Stimulated activated CD8-positive, alpha-beta memory T cell treated with anti-CD3 and anti-CD28 coated beads, Interleukin-4, amount 100 ng/mL, for 4 hours (primary cell): ENCODE measurements at regions not wholly inside any gene's neighbourhood (a gene's known extent, or its start where the extent isn't known, plus 50 kb on each side); places are given as distances from the start of the nearest gene placed in this dataset.
"Not testable (repeated sequence)": the region's sequence is repeated elsewhere in the genome, so short reads cannot be mapped to it uniquely, and the experiment has no call there.

Experiments
- DNase-seq, 2 donors: peaks; one replicate each; pipeline ENCODE4 v3.0.0-alpha.2; 2020; ENCODE audit warnings: low read depth in 2 of 2, low spot score in 1 of 2

GRCh38 chr21:16113052-16113715 is 383.4 kb downstream of the USP25 start:
- no peak for DNase-seq

GRCh38 chr21:16115461-16115860 is 385.7 kb downstream of the USP25 start:
- DNase-seq = no peak

GRCh38 chr21:16116069-16116468 is 386.3 kb downstream of the USP25 start:
- no peak for DNase-seq

GRCh38 chr21:16116798-16117197 is 387.0 kb downstream of the USP25 start:
- DNase-seq = no peak

- DNase-seq = no peak
Observed at GRCh38 chr21:16117331-16117730, 387.5 kb downstream of the USP25 start.

GRCh38 chr21:16117851-16118590 is 388.2 kb downstream of the USP25 start:
- DNase-seq = no peak

- no peak for DNase-seq
Observed at GRCh38 chr21:16124378-16125138, 394.8 kb downstream of the USP25 start.

GRCh38 chr21:16125274-16125673 is 395.5 kb downstream of the USP25 start:
- no peak for DNase-seq

- DNase-seq = not testable (repeated sequence)
Observed at GRCh38 chr21:16132453-16132852, 402.7 kb downstream of the USP25 start.

GRCh38 chr21:16133248-16133647 is 403.5 kb downstream of the USP25 start:
- no peak for DNase-seq

- DNase-seq = no peak
Observed at GRCh38 chr21:16134134-16134533, 404.4 kb downstream of the USP25 start.

- no peak for DNase-seq
Observed at GRCh38 chr21:16137106-16137505, 407.3 kb downstream of the USP25 start.

- no peak for DNase-seq
Observed at GRCh38 chr21:16145052-16145451, 415.3 kb downstream of the USP25 start.

- DNase-seq = no peak
Observed at GRCh38 chr21:16145479-16145878, 415.7 kb downstream of the USP25 start.

- no peak for DNase-seq
Observed at GRCh38 chr21:16154321-16154720, 424.5 kb downstream of the USP25 start.

GRCh38 chr21:16154951-16155635 is 425.3 kb downstream of the USP25 start:
- DNase-seq = no peak

GRCh38 chr21:16156841-16157489 is 427.2 kb downstream of the USP25 start:
- no peak for DNase-seq

GRCh38 chr21:16159213-16159970 is 429.6 kb downstream of the USP25 start:
- DNase-seq = no peak

- DNase-seq = no peak
Observed at GRCh38 chr21:16159971-16160350, 430.2 kb downstream of the USP25 start.

- DNase-seq = no peak
Observed at GRCh38 chr21:16162953-16163352, 433.2 kb downstream of the USP25 start.
